NOMO-1 treated with dmso at 0.1 percent for 144 hours (cell line): ENCODE measurements at regions not wholly inside any gene's neighbourhood (a gene's known extent, or its start where the extent isn't known, plus 50 kb on each side); places are given as distances from the start of the nearest gene placed in this dataset.

ENCODE experiments used
- DNase-seq: peaks from one replicate; lab custom pipeline; 2025; ENCODE audit not compliant: unreplicated experiment; lab: John Stamatoyannopoulos, UW

- no peak for DNase-seq
These were observed 243.5 kb upstream of the SEMA6D start for GRCh38 chr15:47473832-47474231.

DNA sequence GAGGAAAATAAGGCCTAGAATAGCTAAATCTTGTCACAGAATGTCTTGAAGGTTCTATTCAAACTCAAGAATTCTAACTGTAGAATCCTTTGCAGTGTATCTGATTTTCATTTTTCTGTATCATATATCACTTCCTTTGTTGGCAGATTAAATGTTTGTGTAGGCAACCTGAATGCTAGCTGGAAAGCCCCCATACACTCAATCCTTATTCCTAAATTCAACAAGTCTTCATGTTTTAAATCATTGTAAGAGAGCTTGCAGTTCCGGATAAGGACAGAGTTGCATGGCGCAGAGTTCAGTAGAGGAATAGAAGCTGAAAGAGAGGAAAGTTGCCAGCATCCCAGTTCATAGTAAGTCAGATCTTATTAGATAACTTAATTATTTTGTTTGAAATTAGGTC, 242.0 kb upstream of the SEMA6D start:
- no peak for DNase-seq

DNA sequence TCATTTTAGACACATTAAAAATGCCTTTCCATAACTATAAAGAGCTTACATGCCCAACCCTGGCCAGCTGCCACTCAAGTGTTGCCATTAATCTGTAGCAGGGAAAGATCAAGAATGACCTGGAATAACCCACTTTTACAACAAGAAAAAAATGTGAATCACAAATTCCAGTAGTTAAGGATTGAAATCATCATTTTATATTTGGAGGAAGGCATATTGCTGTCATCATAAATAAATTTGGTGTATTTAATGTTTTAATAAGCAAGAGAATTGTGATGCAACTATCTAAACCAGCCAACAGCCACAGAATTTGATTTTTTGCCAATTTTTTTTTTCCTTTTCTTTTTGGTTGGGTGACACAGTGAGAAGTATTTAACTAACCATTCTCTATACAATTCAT, 240.0 kb upstream of the SEMA6D start:
- DNase-seq, result no peak

DNA sequence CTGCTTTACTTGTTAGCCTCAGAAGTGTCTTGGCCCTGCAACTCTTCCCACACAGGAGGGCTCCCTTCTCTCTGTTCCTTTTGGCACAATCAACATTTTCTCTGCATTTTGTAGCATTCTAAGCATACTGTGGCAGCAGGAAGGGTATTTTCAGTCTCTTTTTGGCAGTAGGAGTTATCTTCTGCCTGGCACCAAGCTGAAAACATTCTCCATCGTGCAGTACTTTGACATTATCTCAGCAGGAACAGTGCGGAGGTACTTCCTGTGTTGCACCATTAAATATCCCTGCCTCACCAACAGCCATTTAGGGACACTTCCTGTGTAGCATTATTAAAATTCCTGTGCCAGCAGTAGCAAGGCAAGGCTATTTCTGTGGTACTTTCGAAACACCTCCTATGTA, 233.2 kb upstream of the SEMA6D start:
- no peak for DNase-seq

DNA sequence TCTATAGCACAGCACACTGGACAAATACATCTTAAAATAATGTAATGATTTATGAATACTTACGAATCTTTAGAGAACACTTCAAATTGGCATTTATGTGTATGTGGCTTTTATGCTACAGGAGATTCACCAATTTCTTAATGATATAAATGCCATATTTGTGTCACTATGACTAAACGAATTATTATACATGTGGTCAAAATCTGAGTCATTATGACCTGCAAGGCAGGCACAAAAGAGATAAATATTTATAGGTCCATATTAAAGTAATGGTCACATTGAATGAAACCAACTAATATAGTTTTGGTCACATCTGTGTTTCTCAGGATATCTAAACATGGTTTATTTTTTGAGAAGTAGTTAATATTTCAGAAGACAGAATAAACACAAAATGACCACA, 232.3 kb upstream of the SEMA6D start:
- DNase-seq, result no peak

GRCh38 chr15:47485419-47485818, 231.9 kb upstream of the SEMA6D start:
- DNase-seq, result no peak

DNA sequence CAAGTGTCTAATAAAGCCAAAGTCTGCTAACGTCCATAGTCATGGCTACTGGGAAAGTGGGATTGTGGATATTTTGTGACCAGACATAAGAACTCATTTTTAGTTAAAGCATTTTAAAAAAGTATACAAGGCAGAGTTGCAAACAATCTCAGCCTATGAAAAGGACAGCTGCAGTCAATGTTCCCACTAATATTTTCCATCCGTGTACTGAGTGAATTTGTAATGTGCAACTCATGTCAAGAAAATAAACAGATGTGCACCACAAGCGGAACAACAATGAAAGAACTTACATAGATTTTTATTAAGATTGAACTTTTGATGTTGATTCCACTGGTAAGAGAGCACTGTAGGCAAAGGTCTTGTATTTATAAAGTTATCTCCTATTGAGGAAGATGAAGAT, 231.3 kb upstream of the SEMA6D start:
- DNase-seq, result no peak

- no peak for DNase-seq
These were observed 225.1 kb upstream of the SEMA6D start for GRCh38 chr15:47492195-47492594.

- DNase-seq, result no peak
These were observed 223.7 kb upstream of the SEMA6D start for GRCh38 chr15:47493357-47494247.

GRCh38 chr15:47496343-47497185, 220.7 kb upstream of the SEMA6D start:
- DNase-seq, result no peak

DNA sequence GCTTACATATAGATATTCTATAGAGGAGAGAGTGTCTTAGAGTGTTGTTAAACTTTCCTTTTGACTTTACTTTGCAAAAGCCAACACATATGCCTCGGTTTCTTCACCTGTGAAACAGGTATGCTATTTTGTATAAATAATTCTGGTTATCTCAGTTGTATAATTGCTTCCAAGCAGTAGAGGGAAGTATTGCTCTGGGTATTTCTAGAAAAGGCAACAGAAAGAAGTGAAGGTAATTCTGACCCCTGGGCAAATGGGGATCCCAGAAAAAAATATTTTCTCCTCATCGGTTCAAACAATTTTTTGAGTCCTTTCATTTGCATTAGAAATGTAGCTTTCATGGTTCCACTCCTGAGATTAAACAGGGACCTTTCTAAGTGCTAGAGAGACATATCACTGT, 216.5 kb upstream of the SEMA6D start:
- DNase-seq, result no peak

- no peak for DNase-seq
These were observed 215.3 kb upstream of the SEMA6D start for GRCh38 chr15:47502041-47502440.

- no peak for DNase-seq
These were observed 213.4 kb upstream of the SEMA6D start for GRCh38 chr15:47503876-47504275.

DNA sequence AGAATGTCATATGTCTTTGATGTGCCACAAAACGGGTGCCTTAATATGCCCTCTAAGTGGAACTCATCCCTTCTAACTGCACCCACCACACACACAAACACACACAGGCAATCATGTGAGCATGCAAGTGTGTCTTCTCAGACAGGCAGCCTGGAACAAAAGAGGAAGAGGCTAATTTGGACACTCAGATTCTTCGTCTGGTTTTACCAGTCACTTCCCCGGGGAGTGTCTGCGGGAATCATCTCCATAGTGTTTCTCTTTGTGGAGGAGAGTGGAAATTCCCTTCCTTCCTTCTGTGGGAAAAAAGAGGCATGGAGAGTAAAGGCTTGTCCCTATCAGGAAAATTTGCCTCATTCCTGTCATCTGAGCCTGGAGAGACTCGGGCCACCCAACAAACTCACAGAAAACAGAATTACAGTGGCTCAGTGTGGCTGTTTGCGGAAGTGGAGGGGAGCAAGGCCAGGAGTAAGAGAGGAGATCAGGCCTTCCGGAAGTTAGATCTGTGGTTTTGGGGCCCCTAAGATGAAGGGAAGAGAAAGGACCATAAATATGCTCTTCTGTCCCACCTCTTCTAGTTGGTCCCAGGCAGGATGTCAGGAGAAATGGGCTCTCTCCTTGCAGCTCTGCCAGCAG, 212.6 kb upstream of the SEMA6D start:
- peak; percentile 86 for DNase-seq

GRCh38 chr15:47505712-47506328, 211.5 kb upstream of the SEMA6D start:
- DNase-seq, result no peak

DNA sequence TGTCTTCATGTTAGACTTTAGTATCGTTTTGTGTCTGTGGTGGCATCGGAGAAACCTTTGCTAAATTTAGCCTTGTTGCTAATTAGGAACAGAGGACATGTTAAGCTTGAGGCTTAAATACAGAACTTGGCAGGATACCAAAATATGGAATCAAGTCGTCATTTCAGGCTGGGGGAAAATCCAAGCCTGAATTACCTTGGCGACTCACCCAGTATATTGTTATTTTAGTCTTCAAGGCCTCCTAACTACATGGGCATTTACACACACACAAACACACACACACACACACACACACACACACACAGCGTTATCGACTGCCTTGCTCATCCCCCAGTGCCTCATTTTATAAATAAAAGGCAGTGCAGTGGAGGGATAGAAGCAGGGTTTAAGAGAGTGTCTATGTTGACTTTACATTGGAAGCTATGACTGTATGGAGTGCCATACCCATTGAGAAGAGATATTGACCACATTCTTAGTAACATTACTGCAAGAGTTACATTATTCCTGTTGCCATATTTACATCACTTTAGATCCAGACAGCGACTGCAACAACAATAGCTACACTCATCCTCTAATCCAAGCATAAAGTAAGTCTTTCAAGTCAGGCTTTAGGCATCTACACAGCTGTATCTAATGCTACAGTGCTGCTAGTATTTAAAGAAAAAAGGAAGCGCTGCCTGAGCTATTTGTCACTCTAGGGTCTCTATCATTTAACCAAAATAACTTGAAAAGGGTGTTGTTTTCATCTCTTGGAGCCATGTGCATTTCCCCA, 210.8 kb upstream of the SEMA6D start:
- no peak for DNase-seq

DNA sequence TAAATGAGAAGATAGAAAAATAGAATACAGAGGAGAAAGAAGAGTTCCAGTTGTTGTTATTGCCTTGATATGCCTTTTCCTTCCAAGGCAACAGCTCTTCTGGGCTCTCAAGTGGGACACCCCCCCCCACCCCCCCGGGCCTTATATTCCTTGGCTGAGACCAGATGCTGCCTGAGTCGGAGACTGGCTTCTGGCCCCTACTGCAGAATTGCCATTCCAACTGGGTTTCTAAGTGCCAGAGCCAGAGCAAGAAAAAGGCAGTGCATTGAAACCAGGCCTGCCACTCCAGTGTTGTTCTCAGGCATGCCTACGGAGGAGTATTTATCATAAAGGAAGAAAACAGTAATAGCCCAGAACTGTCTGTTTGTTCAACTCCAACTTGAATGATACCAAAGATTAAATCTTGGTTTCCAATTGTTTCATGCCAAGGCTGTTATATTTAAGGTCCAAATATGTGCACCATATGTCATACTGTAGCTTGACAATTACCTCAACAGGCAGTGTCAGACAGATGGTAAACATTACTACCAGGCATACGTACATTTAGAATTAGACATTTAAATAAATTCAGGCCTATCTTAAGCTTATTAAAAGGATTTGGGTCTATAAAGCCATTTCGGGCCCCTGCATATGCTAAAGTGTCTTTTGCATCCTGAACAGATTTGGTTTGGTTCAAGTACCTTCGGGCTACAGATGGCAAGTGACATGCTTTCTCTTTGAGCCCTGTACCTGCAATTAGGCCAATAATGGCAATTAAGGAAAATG, 209.9 kb upstream of the SEMA6D start:
- no peak for DNase-seq

DNA sequence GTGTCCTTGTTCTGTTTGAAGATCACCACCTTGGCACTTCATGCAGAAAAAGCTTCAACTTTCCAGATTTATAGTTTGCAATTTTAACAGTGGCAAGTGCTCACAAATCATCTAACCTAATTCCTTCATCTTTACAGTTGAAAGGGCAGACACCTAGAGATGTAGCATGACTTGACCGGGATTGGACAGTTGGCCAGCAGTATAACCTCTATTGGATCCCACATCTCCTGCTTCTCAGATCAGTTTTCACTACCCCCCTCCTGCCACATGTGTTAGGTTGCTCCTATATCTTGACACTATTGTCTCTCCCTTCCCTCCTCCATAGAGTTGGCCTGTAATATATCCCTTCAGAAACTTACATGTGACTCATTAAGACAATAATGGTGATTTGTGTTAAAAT, 206.0 kb upstream of the SEMA6D start:
- DNase-seq, result no peak

- no peak for DNase-seq
These were observed 203.8 kb upstream of the SEMA6D start for GRCh38 chr15:47513471-47513870.

GRCh38 chr15:47514200-47514652, 203.1 kb upstream of the SEMA6D start:
- DNase-seq, result no peak
